ENCODE measurements at regions not wholly inside any gene's neighbourhood (a gene's known extent, or its start where the extent isn't known, plus 50 kb on each side); places are given as distances from the start of the nearest gene placed in this dataset.

DNA sequence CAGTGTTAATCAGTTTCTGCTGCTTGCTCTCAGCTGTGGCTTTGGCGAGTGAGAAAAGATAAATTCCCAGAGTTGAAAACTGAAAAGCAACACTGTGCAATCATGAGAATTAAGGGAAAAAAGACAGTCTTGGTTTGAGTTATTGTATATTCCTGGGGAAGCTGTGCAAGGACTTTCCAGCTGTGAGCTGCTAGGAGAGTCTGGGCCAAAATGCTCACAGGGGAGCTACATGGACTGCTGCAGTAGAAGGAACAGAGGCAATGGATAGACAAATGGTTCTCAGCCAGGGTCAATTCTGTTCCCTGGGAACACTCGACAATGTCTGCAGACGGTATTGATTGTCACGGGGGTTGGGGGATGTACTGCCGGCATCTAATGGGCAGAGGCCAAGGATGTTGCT, 102.0 kb upstream of the ADAMTS18 start:
- 54% methylated on average over 5 of the region's 5 CpGs for WGBS, 2 donors

DNA sequence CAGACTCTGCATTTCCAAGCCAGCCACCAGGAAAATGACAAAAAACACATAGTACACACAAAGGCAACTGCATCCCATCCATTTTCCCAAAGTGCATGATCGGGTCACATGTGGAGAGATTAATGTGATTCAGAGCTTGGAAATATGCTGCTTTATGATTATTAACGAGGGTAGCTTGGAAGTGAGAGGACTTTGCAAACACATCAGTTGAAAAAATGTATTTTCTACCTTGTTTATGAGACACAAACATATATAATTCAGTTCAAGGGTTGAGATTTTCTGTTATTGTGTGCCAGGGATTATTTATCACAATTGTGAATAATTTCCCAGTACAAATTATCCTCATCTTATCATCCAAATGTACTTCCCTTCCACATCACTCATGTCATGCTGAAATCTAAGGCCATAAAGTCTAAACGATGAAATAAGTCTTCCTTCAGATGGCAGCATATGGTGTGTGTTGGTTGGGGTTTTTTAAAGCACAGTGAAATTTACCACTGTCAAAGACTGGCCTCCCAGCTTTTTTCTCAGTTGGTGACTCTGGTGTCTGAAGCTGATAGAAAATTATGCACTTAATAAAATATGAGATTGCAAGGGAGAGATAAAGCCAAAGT, 104.7 kb upstream of the ADAMTS18 start:
- no peak for DNase-seq
- intact Hi-C loops (cut with DNase I; ENCODE audit: low total_unique reads) = no loop called here

More for the DNA sequence above, 102.0 kb upstream of the ADAMTS18 start:
- no peak for TF ChIP-seq POLR2A (IDR thresholded peaks at IDR 0.05)
- TF ChIP-seq, protein P1, sequence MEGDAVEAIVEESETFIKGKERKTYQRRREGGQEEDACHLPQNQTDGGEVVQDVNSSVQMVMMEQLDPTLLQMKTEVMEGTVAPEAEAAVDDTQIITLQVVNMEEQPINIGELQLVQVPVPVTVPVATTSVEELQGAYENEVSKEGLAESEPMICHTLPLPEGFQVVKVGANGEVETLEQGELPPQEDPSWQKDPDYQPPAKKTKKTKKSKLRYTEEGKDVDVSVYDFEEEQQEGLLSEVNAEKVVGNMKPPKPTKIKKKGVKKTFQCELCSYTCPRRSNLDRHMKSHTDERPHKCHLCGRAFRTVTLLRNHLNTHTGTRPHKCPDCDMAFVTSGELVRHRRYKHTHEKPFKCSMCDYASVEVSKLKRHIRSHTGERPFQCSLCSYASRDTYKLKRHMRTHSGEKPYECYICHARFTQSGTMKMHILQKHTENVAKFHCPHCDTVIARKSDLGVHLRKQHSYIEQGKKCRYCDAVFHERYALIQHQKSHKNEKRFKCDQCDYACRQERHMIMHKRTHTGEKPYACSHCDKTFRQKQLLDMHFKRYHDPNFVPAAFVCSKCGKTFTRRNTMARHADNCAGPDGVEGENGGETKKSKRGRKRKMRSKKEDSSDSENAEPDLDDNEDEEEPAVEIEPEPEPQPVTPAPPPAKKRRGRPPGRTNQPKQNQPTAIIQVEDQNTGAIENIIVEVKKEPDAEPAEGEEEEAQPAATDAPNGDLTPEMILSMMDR (IDR thresholded peaks at IDR 0.05) = no peak
- H3K36me3 ChIP-seq (ENCODE audit: low read depth, missing control alignments) = no peaks in the 10 kb centered on the region
- H3K27ac ChIP-seq = no peak overlapping the region
- DNase-seq = no peak
- H3K4me1 ChIP-seq = no peaks in the 10 kb centered on the region
- no peak overlapping the region for H3K4me3 ChIP-seq
- no peaks in the 10 kb centered on the region for H3K27me3 ChIP-seq
- H3K9me3 ChIP-seq = no peaks in the 10 kb centered on the region
- intact Hi-C loops (cut with DNase I; ENCODE audit: low total_unique reads) = no loop called here

DNA sequence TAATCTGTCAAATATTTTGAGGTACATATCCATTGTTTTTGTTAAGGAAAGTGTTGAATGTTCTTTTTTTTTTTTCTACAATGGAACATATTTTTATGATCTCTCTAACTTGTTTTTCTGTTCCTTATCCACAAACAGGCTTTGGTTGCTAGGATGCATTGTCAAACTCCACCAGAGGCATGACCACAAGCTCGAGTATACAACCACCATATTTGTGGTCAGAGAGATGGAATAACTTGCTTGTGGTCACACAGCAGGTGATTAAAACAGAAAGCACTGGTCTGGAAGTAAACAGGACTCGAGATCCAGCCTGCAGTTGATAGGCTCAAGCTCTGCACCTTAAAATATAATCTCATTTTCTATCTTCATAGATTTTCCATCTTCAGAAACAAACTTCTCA, 105.8 kb upstream of the ADAMTS18 start:
- 67% methylated on average over 2 of the region's 2 CpGs for WGBS, 2 donors
- Histone ChIP-seq H3K27ac (no peak overlapping the region), H3K27me3 (no peaks in the 10 kb centered on the region), H3K9me3 (no peaks in the 10 kb centered on the region), H3K4me3 (no peak overlapping the region), H3K4me1 (no peaks in the 10 kb centered on the region), H3K36me3 (ENCODE audit: low read depth, missing control alignments) (no peaks in the 10 kb centered on the region)
- TF ChIP-seq, protein P1 (IDR thresholded peaks at IDR 0.05) = no peak
- TF ChIP-seq POLR2A (IDR thresholded peaks at IDR 0.05) = no peak
- no peak for DNase-seq
- intact Hi-C loops (cut with DNase I; ENCODE audit: low total_unique reads) = no loop called here

More for the DNA sequence above, 104.7 kb upstream of the ADAMTS18 start:
- Histone ChIP-seq H3K4me1 (no peaks in the 10 kb centered on the region), H3K4me3 (no peak overlapping the region), H3K36me3 (ENCODE audit: low read depth, missing control alignments) (no peaks in the 10 kb centered on the region), H3K27ac (no peak overlapping the region), H3K9me3 (no peaks in the 10 kb centered on the region), H3K27me3 (no peaks in the 10 kb centered on the region)
- TF ChIP-seq, protein P1 (IDR thresholded peaks at IDR 0.05) = no peak
- TF ChIP-seq POLR2A (IDR thresholded peaks at IDR 0.05) = no peak
- WGBS, 2 donors = 49 to 52% methylated on average over 3 of the region's 3 CpGs

DNA sequence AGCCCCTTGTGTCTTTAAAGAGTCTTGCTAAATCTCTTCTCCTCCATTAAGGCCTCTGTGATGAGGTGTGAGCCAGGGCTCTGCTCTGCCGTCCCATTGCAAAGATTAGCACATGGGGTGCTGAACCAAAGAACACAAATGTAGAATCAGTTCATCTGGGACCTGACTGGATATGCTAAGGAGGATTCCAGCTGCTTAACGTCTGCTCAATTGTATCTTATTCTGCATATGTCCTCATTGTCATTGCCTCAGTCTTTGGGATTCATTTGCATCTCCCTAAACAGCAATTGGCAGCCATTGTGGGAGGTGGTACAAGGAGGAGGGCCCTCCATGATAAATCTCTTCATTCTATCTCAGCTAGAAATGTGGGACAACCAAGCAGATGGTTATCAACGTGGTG, 106.3 kb upstream of the ADAMTS18 start:
- 64 to 72% methylated on average over 3 of the region's 3 CpGs for WGBS, 2 donors
- H3K36me3 ChIP-seq (ENCODE audit: low read depth, missing control alignments) = no peaks in the 10 kb centered on the region
- H3K27ac ChIP-seq = no peak overlapping the region
- H3K27me3 ChIP-seq = no peaks in the 10 kb centered on the region
- no peaks in the 10 kb centered on the region for H3K4me1 ChIP-seq
- H3K9me3 ChIP-seq = no peaks in the 10 kb centered on the region
- no peak for DNase-seq
- intact Hi-C loops (cut with DNase I; ENCODE audit: low total_unique reads) = no loop called here
- no peak overlapping the region for H3K4me3 ChIP-seq
- TF ChIP-seq, protein P1 (IDR thresholded peaks at IDR 0.05) = no peak
- no peak for TF ChIP-seq POLR2A (IDR thresholded peaks at IDR 0.05)

DNA sequence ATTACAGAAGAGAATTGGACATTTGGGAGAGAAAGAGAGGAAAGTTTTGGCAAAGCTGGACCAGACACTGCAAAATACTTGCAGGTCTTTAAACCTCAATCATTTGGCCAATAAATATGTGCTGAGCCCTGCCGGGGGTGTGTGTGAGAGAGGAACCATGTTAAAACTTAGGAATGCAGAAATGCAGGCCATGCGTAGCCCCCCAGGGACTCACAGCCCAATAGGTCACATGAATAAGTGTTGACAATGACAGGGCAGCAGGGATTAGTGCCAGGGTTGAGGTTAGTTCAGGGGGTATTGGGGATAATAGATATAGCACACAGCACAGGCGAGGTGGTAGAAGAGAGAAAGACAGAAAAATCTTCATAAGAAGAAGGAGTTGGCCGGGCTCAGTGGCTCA, 113.3 kb upstream of the ADAMTS18 start:
- WGBS, 2 donors = 85 to 87% methylated on average over 4 of the region's 4 CpGs
- TF ChIP-seq POLR2A (IDR thresholded peaks at IDR 0.05) = no peak
- TF ChIP-seq, protein P1 (IDR thresholded peaks at IDR 0.05) = no peak
- no peaks in the 10 kb centered on the region for H3K4me1 ChIP-seq
- H3K27ac ChIP-seq = no peak overlapping the region
- intact Hi-C loops (cut with DNase I; ENCODE audit: low total_unique reads) = no loop called here
- H3K27me3 ChIP-seq = no peaks in the 10 kb centered on the region
- H3K36me3 ChIP-seq (ENCODE audit: low read depth, missing control alignments) = no peaks in the 10 kb centered on the region
- no peak for DNase-seq
- no peaks in the 10 kb centered on the region for H3K9me3 ChIP-seq
- H3K4me3 ChIP-seq = no peak overlapping the region
